GM21526 (cell line): ENCODE measurements at regions not wholly inside any gene's neighbourhood (a gene's known extent, or its start where the extent isn't known, plus 50 kb on each side); places are given as distances from the start of the nearest gene placed in this dataset.

Experiments used
- ATAC-seq: cut with Tn5 transposase; IDR thresholded peaks from one replicate; pipeline ENCODE4 v1.9.1; 2021; ENCODE audit warnings: moderate library complexity; ENCODE audit not compliant: unreplicated experiment, low FRiP score

GRCh38 chr5:118692811-118693342, 295.5 kb downstream of the DTWD2 start:
- no peak for ATAC-seq

GRCh38 chr5:118687661-118688621, 300.4 kb downstream of the DTWD2 start:
- no peak for ATAC-seq

DNA sequence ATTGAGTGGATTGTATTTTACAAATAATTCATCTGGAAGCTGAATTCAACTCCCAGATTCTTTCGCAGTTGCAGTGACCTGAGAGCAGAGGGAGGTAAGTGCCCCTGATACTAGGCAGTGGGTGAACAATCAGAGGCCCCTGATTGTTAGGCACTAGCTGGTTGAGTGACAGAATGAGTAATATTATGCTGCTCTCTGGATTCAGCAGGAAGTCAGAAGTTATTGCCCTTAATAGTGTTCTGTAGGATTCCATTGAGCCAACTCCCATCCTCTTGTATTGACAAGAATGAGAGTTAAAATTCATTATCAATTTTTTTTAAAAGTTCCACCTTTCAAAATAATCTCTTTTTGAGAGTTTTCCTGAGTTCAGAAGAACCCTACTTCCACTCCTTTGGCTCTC, 301.2 kb downstream of the DTWD2 start:
- no peak for ATAC-seq

GRCh38 chr5:118681655-118682054, 306.7 kb downstream of the DTWD2 start:
- ATAC-seq, result no peak

DNA sequence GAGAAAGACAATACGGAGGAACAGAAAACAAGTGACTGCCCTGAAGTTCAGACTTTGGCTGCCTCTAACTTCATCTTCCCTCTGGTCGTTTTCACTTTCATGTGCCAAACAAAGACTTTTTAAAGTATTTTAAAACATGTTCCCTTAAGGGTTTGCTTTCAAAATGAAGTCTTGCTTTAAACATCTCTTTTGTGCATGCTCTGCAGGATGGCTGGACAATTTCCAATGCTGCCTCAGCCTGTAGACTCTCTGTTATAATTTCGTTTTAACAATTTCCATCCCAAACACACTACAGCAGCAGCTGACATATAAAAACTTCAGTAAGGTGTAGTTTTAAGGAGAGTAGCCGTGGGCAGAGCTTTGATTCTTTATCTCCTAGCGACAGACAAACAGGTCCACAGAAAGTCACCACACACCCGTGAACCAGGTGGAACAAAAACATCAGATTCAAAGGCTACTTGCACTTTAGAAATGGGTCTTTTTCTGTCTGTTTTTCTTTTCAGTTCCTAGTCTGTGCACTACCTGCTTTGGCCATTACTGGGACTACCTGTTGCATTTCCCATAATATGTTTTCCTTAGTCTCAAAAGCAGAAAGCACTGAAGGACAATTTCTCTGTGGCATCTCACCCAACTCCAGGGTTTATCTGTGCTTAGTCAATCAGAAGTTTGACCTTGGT, 308.9 kb downstream of the DTWD2 start:
- ATAC-seq, result no peak

DNA sequence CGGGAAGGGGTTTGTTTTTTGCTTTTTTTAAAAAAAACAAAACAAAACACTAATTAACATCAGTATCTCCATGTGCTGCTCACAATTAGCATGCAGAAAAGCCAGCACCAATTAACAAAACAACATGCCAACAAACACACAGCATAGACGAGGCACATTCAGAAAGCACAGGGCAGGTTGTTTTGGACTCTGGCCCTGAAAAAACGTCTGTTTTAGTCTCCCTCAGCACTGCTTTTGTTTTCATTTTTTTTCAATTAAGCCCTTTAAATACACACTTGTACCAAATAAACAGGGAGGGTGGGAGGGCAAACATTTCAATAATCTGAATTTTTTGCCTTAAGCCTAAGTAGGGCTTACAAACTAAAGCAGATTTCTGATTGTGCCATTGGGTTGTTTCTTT, 309.6 kb downstream of the DTWD2 start:
- ATAC-seq, result no peak

DNA sequence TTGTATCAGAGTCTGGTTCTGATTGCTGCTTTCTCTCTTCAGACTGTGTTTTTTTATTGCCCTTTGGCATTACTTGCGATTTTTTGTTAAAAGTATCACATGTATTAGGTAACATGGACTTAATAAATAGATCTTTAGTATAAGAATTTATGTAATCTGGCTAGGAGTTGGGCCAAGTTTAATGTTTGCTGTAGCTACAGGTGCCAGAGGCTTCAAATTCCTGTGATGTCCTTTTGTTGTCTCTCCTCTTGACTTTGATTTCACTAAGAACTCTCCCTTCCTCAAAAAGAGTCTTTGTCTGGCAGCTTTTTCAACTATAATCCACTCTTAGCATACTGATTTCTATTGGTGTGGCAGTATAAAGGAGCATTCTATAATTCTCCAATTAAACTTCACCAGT, 313.1 kb downstream of the DTWD2 start:
- no peak for ATAC-seq

GRCh38 chr5:118657576-118657975, 330.8 kb downstream of the DTWD2 start:
- no peak for ATAC-seq

DNA sequence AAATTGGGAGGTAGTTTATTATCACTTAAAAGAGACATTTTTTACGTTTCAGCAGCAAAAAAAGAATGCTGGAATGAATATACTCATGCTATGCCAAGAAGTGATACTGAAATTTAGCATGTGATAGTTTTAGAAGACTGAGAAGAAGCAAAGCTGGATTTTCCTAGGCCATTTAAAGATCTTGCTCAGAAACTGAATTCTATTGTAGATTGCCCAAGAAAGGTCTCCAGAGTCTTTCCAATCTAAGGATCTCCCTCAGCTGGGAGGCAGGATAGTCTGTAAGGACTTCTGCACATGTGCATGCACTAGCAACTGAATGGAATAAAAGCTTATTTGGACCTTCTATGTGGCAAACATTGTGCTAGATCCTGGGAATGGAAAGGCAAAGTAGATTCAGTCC, 334.5 kb downstream of the DTWD2 start:
- no peak for ATAC-seq

DNA sequence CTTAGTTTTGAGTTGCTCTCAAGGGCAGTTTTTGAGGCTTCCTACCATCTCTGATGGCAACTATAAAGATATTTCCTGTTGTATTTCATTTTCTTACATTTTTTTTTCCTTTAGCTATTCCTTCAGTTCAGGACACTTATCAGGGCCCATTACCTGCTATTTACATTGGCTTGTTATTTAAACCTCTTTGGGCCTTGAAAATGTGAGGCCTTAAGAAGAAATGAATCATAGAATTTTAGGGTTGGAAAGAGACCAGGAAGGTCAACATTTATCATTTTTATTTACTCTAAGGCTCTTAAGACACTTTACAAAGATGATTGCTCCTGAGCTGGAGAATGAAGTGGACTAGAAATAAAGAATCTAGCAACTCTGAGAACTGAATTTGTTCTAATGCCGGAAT, 335.2 kb downstream of the DTWD2 start:
- ATAC-seq, result no peak

DNA sequence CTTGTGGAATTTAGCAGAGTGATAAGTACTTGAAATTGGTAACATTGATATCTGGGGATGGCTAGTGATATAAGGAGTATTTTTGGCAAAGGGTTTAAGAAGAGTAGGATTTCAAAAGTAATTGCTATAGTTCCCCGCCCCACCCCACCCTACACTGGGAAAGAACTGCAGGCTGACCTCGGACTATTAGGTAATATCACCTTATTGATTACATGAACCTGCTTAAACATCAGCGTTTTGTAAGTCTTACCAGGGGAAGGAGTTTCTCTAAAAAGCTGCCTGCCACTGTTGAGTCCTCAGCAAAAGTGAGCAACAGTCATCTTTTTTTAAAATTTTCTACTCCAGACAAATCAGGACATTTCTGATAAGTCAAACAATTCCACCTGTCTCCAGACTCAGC, 337.3 kb downstream of the DTWD2 start:
- no peak for ATAC-seq

DNA sequence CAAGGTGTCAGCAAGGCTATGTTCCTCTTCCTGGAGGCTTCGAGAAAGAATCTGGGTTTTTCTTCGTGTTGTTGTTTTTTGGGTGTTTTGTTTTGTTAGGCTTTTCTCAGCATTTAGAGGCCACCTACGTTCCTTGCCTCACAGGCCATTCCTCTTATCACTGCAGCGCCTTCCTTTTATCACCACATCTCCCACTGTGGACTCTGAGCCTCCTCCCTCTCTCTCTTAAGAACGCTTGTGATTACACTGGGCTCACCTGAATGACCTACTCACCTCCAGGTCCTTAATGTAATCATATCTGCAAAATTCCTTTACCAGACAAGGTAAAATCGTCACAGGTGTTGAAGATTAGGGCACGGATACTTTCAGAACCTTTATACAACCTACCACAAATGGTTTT, 340.8 kb downstream of the DTWD2 start:
- ATAC-seq, result no peak

DNA sequence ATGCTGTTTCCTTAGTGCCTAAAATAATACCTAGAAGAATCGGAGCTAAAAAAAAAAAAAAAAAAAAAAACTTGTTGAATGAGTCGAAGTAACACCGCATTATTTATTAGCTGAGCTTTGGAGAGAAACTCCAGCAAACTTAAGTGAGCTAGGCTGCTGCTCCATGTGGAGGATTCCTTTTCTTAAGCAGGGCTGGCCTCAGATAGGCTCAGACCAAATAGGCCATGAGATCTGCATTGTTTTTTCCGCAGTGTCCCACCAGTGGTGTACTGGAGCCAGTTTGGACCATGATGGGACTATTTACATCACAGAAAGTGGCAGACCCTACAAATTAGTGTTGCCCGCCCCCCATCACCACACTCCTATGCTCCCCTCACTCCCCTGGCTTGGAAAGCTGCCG, 341.4 kb downstream of the DTWD2 start:
- ATAC-seq, result no peak

GRCh38 chr5:118637947-118638670, 350.2 kb downstream of the DTWD2 start:
- no peak for ATAC-seq

- ATAC-seq, result no peak
Measured at GRCh38 chr5:118628660-118629354, 359.5 kb downstream of the DTWD2 start.

- ATAC-seq, result no peak
Measured at GRCh38 chr5:118620233-118620632, 368.1 kb downstream of the DTWD2 start.

- ATAC-seq, result no peak
Measured at GRCh38 chr5:118619823-118620222, 368.5 kb downstream of the DTWD2 start.

DNA sequence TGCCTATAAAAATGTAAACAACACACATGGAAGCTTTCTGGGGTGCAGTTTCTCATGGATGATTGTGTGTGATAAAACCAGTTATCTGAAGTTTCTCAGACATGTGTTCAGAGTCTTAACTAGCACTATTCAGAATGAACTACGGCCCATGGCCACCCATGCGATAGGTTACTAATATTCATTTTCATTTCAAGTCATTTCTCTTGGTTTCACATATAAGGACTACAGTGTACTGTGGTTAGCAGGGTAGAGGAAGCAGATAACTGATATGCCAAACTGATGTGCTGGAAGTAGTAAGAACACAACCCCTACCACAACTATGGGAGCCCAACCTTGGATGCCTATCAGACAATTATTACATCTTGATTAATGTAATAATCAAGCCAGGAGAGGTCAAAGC, 372.1 kb downstream of the DTWD2 start:
- peak; percentile 61 for ATAC-seq

GRCh38 chr5:118614731-118615456, 373.5 kb downstream of the DTWD2 start:
- no peak for ATAC-seq
